HL-60 (cell line): ENCODE measurements at regions not wholly inside any gene's neighbourhood (a gene's known extent, or its start where the extent isn't known, plus 50 kb on each side); places are given as distances from the start of the nearest gene placed in this dataset.

Source experiments
- CTCF ChIP-seq: IDR thresholded peaks from one replicate; pipeline ENCODE4 v1.5.1; 2011; ENCODE audit warnings: low read length, control low read depth, inconsistent platforms; ENCODE audit not compliant: insufficient read depth
- POLR2AphosphoS5 ChIP-seq: IDR thresholded peaks from 2 replicates; pipeline ENCODE4 v1.6.1; 2012; ENCODE audit warnings: low read depth
- TF ChIP-seq, protein P1 (sequence below): IDR thresholded peaks from 2 replicates; pipeline ENCODE4 v1.6.1; 2012; ENCODE audit warnings: low read depth; ENCODE audit not compliant: insufficient replicate concordance

GRCh38 chr9:22922222-22922621 is 475.6 kb downstream of the DMRTA1 start:
- TF ChIP-seq, protein P1, sequence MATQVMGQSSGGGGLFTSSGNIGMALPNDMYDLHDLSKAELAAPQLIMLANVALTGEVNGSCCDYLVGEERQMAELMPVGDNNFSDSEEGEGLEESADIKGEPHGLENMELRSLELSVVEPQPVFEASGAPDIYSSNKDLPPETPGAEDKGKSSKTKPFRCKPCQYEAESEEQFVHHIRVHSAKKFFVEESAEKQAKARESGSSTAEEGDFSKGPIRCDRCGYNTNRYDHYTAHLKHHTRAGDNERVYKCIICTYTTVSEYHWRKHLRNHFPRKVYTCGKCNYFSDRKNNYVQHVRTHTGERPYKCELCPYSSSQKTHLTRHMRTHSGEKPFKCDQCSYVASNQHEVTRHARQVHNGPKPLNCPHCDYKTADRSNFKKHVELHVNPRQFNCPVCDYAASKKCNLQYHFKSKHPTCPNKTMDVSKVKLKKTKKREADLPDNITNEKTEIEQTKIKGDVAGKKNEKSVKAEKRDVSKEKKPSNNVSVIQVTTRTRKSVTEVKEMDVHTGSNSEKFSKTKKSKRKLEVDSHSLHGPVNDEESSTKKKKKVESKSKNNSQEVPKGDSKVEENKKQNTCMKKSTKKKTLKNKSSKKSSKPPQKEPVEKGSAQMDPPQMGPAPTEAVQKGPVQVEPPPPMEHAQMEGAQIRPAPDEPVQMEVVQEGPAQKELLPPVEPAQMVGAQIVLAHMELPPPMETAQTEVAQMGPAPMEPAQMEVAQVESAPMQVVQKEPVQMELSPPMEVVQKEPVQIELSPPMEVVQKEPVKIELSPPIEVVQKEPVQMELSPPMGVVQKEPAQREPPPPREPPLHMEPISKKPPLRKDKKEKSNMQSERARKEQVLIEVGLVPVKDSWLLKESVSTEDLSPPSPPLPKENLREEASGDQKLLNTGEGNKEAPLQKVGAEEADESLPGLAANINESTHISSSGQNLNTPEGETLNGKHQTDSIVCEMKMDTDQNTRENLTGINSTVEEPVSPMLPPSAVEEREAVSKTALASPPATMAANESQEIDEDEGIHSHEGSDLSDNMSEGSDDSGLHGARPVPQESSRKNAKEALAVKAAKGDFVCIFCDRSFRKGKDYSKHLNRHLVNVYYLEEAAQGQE = no peak
- TF ChIP-seq CTCF = no peak
- TF ChIP-seq POLR2AphosphoS5 = no peak
